Skeletal muscle satellite cell (primary cell): ENCODE measurements at regions not wholly inside any gene's neighbourhood (a gene's known extent, or its start where the extent isn't known, plus 50 kb on each side); places are given as distances from the start of the nearest gene placed in this dataset.
A peak's percentile ranks its signal among the peaks of the same experiment; 100 is the strongest.

Source experiments
- H3K27me3 ChIP-seq: 2 replicates; pipeline ENCODE4 v1.7.0; 2013; ENCODE audit warnings: low read length; ENCODE audit not compliant: control insufficient read depth, insufficient read depth
- H3K36me3 ChIP-seq: 2 replicates; pipeline ENCODE4 v1.7.0; 2013; ENCODE audit warnings: mild to moderate bottlenecking, control low read depth, low read length; ENCODE audit not compliant: insufficient read depth
- H3K4me1 ChIP-seq: 2 replicates; pipeline ENCODE4 v1.7.0; 2013; ENCODE audit warnings: low read length; ENCODE audit not compliant: control insufficient read depth, insufficient read depth
- H3K4me2 ChIP-seq: 2 replicates; pipeline ENCODE4 v1.7.0; 2013; ENCODE audit warnings: mild to moderate bottlenecking, low read length
- H3K4me3 ChIP-seq: 2 replicates; pipeline ENCODE4 v1.7.0; 2013; ENCODE audit warnings: low read length
- H3K9ac ChIP-seq: 2 replicates; pipeline ENCODE4 v1.7.0; 2013; ENCODE audit warnings: mild to moderate bottlenecking, low read depth, low read length, moderate library complexity
- H3K9me3 ChIP-seq: replicated peaks from 2 replicates; pipeline ENCODE4 v1.7.0; 2013; ENCODE audit warnings: mild to moderate bottlenecking, control low read depth, low read length

GRCh38 chr13:111048387-111048786 is 66.7 kb upstream of the ARHGEF7 start:
- Histone ChIP-seq H3K9me3 (no peaks in the 10 kb centered on the region), H3K4me1 (peaks cover 28% of the 10 kb centered on the region), H3K4me2 (no peak overlapping the region), H3K27me3 (peaks cover 2% of the 10 kb centered on the region), H3K4me3 (no peak overlapping the region), H3K9ac (no peak overlapping the region), H3K36me3 (no peaks in the 10 kb centered on the region)

GRCh38 chr13:111047326-111047725 is 67.8 kb upstream of the ARHGEF7 start:
- peaks cover 31% of the 10 kb centered on the region for H3K4me1 ChIP-seq
- no peak overlapping the region for H3K4me3 ChIP-seq
- H3K36me3 ChIP-seq = no peaks in the 10 kb centered on the region
- H3K9ac ChIP-seq = peak overlapping the region; percentile 43
- peak overlapping the region; percentile 10 for H3K4me2 ChIP-seq
- H3K9me3 ChIP-seq = no peaks in the 10 kb centered on the region
- no peaks in the 10 kb centered on the region for H3K27me3 ChIP-seq

- H3K4me1 ChIP-seq = peaks cover 31% of the 10 kb centered on the region
- no peaks in the 10 kb centered on the region for H3K9me3 ChIP-seq
- peak overlapping the region; percentile 67 for H3K9ac ChIP-seq
- peak overlapping the region; percentile 19 for H3K4me3 ChIP-seq
- no peaks in the 10 kb centered on the region for H3K27me3 ChIP-seq
- peak overlapping the region; percentile 10 for H3K4me2 ChIP-seq
- no peaks in the 10 kb centered on the region for H3K36me3 ChIP-seq
These were observed 68.4 kb upstream of the ARHGEF7 start for GRCh38 chr13:111046590-111047141.

GRCh38 chr13:111045170-111045569 is 69.9 kb upstream of the ARHGEF7 start:
- Histone ChIP-seq H3K36me3 (no peaks in the 10 kb centered on the region), H3K9me3 (no peaks in the 10 kb centered on the region), H3K9ac (no peak overlapping the region), H3K4me3 (no peak overlapping the region), H3K27me3 (peaks cover under 1% of the 10 kb centered on the region), H3K4me1 (peaks cover 31% of the 10 kb centered on the region), H3K4me2 (no peak overlapping the region)

- Histone ChIP-seq H3K4me2 (no peak overlapping the region), H3K4me1 (peaks cover 31% of the 10 kb centered on the region), H3K9me3 (no peaks in the 10 kb centered on the region)
These were observed 70.9 kb upstream of the ARHGEF7 start for GRCh38 chr13:111044087-111044830.

GRCh38 chr13:111043575-111043982 is 71.5 kb upstream of the ARHGEF7 start:
- H3K9ac ChIP-seq = no peak overlapping the region
- peaks cover 31% of the 10 kb centered on the region for H3K4me1 ChIP-seq
- no peaks in the 10 kb centered on the region for H3K36me3 ChIP-seq
- H3K4me3 ChIP-seq = no peak overlapping the region
- peaks cover 16% of the 10 kb centered on the region for H3K27me3 ChIP-seq
- no peaks in the 10 kb centered on the region for H3K9me3 ChIP-seq
- H3K4me2 ChIP-seq = peak overlapping the region; percentile 12

More at GRCh38 chr13:111044087-111044830, 70.9 kb upstream of the ARHGEF7 start:
- no peak overlapping the region for H3K9ac ChIP-seq
- H3K27me3 ChIP-seq = peaks cover 9% of the 10 kb centered on the region
- H3K4me3 ChIP-seq = no peak overlapping the region
- no peaks in the 10 kb centered on the region for H3K36me3 ChIP-seq

GRCh38 chr13:111042661-111043226 is 72.4 kb upstream of the ARHGEF7 start:
- no peak overlapping the region for H3K4me2 ChIP-seq
- no peaks in the 10 kb centered on the region for H3K9me3 ChIP-seq
- H3K4me3 ChIP-seq = no peak overlapping the region
- peaks cover 20% of the 10 kb centered on the region for H3K27me3 ChIP-seq
- H3K4me1 ChIP-seq = peaks cover 31% of the 10 kb centered on the region
- no peaks in the 10 kb centered on the region for H3K36me3 ChIP-seq
- no peak overlapping the region for H3K9ac ChIP-seq

- peaks cover 13% of the 10 kb centered on the region for H3K4me1 ChIP-seq
- H3K9ac ChIP-seq = no peak overlapping the region
- H3K4me2 ChIP-seq = no peak overlapping the region
- no peaks in the 10 kb centered on the region for H3K36me3 ChIP-seq
- no peak overlapping the region for H3K4me3 ChIP-seq
- peaks cover 26% of the 10 kb centered on the region for H3K27me3 ChIP-seq
- H3K9me3 ChIP-seq = no peaks in the 10 kb centered on the region
These were observed 74.3 kb upstream of the ARHGEF7 start for GRCh38 chr13:111040830-111041229.

GRCh38 chr13:111039735-111040134 is 75.4 kb upstream of the ARHGEF7 start:
- Histone ChIP-seq H3K36me3 (no peaks in the 10 kb centered on the region), H3K4me2 (no peak overlapping the region), H3K9ac (no peak overlapping the region), H3K27me3 (peaks cover 26% of the 10 kb centered on the region), H3K4me1 (peaks cover 9% of the 10 kb centered on the region), H3K4me3 (no peak overlapping the region), H3K9me3 (no peaks in the 10 kb centered on the region)

GRCh38 chr13:111038887-111039286 is 76.2 kb upstream of the ARHGEF7 start:
- Histone ChIP-seq H3K9me3 (no peaks in the 10 kb centered on the region), H3K4me1 (peaks cover 10% of the 10 kb centered on the region), H3K4me2 (no peak overlapping the region), H3K36me3 (no peaks in the 10 kb centered on the region), H3K9ac (no peak overlapping the region), H3K27me3 (peaks cover 26% of the 10 kb centered on the region), H3K4me3 (no peak overlapping the region)

GRCh38 chr13:111037927-111038326 is 77.2 kb upstream of the ARHGEF7 start:
- Histone ChIP-seq H3K36me3 (no peaks in the 10 kb centered on the region), H3K9ac (no peak overlapping the region), H3K4me3 (no peak overlapping the region), H3K4me2 (no peak overlapping the region), H3K9me3 (no peaks in the 10 kb centered on the region), H3K27me3 (peaks cover 28% of the 10 kb centered on the region), H3K4me1 (peaks cover 14% of the 10 kb centered on the region)
